Cardiac septum (tissue), 1 donor: ENCODE measurements at regions not wholly inside any gene's neighbourhood (a gene's known extent, or its start where the extent isn't known, plus 50 kb on each side); places are given as distances from the start of the nearest gene placed in this dataset.

Source experiments
- DNase-seq: peaks from one replicate; pipeline ENCODE4 v3.0.0-alpha.2; 2020; ENCODE audit warnings: low spot score
- intact Hi-C: fragments of 100-400 bp; cut with DNase I; formaldehyde crosslinking; loops from one replicate; pipeline ENCODE4 v1.14.0; 2022
- donor health status: DM: no; HTN: no; CAD: no.

DNA sequence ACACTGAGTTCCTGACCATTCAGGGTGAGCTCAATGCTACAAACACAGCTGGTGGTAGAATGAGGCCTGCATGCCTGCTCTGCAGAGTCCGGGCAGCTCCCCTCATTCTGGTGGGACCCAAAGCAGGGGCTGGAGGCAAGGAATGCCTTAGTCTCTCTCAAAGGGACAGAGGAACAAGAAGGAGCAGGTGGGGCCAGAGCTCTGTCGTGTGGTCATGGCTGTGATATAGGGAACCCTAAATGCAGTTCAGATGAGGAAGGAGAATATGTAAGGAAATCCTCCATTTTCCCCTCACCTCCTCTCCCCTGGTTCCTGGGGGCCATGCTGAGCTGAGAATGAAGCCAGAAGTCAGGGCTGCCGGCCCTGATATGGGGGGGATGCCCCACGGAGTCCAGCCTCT, 334.3 kb downstream of the CYP26B1 start:
- intact Hi-C loops, result no loop called here
- DNase-seq, result no peak

DNA sequence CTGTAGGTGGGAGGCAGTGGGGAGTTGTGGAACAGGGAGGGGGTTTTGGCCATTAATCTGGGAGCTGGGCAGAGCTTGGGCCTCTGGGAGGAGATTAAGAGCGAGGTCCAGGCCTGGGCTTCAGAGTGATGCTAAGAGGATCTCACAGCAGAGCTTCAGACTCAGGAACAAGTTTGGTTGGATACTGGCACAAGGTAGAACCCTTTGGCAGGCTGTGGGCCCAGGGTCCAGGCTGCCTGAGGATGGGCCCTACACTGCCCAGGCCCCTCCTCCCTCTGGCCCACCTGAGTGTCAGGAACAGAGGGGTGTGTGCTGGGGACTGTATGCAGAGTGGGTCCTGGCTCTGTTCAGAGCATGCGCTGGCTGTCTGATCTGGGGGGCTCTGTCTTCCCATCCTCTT, 334.9 kb downstream of the CYP26B1 start:
- no peak for DNase-seq
- intact Hi-C loops, result no loop called here

DNA sequence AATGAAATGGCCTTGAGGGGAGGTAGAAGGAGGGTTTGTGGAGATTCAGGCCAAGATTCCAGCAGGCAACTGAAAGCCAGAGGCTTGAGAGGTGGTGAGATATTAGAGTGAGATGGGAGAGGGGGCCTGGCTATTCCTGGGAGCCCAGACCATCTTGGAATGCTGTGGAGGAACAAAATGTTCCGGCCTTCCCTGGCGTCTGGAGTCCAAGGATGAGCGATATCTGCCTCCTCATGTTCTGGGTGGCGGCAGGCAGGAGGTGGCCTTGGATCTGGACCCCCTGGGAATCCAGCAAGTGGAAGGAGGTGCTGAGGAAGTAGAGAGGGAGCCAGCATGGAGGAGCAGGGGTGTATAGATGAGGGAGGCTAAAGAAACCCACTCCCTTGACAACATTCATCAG, 335.9 kb downstream of the CYP26B1 start:
- intact Hi-C loops, result no loop called here
- DNase-seq, result no peak

DNA sequence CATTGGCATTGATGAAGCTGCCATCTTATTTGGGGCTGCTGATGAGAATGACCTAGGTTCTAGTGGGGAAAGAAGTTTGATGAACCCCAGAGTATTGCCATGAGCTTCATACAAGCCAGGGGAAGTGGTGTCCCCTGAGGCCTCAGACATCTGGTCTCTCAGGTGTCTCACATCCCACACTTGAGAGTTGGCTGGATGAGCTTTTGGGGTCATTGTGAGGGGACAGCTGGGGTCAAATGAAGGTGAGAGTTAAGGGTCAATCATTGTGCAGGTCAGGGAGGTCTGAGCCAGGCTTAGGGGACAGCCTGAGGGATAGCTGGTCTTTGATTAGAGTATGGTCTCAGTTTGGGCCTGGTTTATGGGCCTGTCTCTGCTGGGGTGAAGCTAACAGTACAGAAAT, 336.5 kb downstream of the CYP26B1 start:
- no peak for DNase-seq
- intact Hi-C loops, result no loop called here

- intact Hi-C loops, result loop anchor here (10.0 kb wide), 1 partner anchor 777 kb away; no protein-coding TSS in a partner anchor
- peak; percentile 64 for DNase-seq
These were observed 339.8 kb downstream of the CYP26B1 start for GRCh38 chr2:71807581-71808451.

- no peak for DNase-seq
- intact Hi-C loops, result loop anchor here (10.0 kb wide), 1 partner anchor 778 kb away; no protein-coding TSS in a partner anchor
These were observed 341.2 kb downstream of the CYP26B1 start for GRCh38 chr2:71806432-71806831.

DNA sequence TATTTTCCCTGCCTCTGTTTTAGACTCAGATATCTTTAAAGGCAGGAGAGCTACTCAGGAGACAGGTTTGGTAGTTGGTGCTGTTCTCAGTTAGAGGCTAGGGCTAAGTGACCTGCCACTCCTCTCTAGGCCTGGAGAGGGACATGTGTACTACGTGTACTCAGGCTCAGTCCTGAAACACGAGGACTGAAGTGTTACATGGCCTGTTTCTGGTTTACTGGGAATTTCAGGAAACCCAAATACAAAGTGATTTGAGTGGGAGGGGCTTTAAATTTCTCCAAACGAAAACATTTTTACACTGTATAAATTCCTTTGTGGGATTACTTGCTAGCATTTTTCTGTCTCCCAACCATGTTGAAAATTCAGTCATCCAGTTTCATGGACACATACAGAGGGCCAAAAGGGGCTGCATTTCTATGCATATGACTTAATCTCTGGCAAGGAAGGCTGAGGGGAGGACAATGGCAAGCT, 343.3 kb downstream of the CYP26B1 start:
- no peak for DNase-seq
- intact Hi-C loops, result loop anchor here (2.0 to 10.0 kb wide), 4 partner anchors 118 to 943 kb away; no protein-coding TSS in a partner anchor

DNA sequence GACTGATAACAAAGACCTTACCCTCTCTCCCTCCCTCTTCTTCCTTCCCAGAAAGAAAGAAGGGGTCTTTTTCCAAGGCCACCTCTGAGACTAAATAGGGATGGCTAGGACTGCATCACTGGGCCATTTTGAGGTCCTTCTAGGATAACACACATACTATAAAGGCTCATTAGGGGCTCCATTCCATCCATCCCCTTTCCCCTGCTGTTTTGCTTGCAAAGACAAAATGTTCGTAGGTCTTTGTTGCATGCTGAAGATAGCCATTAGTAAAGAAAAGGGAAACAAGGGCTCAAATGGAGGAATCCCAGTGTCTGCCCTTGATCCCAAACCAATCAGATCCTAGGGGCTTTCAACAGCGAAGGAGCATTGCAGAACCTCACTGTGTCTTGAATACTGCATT, 344.3 kb downstream of the CYP26B1 start:
- DNase-seq, result no peak
- intact Hi-C loops, result loop anchor here (2.0 to 10.0 kb wide), 4 partner anchors 119 to 944 kb away; no protein-coding TSS in a partner anchor

DNA sequence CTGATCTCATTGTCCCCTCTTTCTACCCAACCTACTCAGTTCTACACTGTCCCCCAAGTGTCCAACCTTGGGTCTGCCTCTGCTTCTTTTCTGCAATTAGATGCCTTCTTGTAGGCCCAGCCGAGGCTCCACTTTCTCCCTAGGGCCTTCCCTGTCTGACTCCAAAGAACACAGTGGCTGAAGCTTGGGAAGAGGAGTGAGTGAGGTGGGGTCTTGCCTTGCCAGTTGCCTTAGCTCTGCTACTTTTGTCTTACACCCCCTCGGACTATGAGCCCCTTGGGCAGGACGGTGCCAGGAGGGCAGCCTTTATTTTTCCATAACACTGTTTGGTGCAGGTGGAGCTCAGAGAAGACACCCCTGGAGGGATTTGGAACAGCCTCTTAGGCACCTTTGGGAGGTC, 345.1 kb downstream of the CYP26B1 start:
- peak; percentile 33 for DNase-seq

GRCh38 chr2:71801969-71802368, 345.7 kb downstream of the CYP26B1 start:
- no peak for DNase-seq
- intact Hi-C loops, result loop anchor here (2.0 to 10.0 kb wide), 5 partner anchors 120 to 945 kb away; no protein-coding TSS in a partner anchor

More for the DNA sequence above, 345.1 kb downstream of the CYP26B1 start:
- intact Hi-C loops, result loop anchor here (2.0 to 10.0 kb wide), 4 partner anchors 120 to 945 kb away; no protein-coding TSS in a partner anchor

- intact Hi-C loops, result loop anchor here (2.0 to 10.0 kb wide), 4 partner anchors 121 to 946 kb away; no protein-coding TSS in a partner anchor
- no peak for DNase-seq
These were observed 346.1 kb downstream of the CYP26B1 start for GRCh38 chr2:71801556-71801955.

DNA sequence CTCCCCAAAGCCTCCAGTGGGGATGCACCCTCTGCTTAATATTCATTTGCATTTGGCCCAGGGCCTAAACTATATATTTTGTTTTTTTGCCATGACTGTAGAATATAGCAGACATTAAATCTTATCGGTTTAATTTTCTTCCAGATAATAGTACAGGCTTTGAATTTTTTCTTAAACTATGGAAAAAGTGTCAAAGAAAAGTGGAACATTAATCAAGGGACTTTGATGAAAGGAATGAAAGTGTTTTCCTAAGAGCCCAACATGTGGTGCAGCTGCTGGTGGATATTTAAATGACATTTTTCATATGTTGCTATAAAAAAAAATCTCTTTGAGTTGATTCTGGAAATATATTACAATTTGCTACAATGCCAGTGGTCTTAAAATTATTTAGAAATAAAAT, 346.8 kb downstream of the CYP26B1 start:
- no peak for DNase-seq
- intact Hi-C loops, result loop anchor here (2.0 to 10.0 kb wide), 4 partner anchors 121 to 946 kb away; no protein-coding TSS in a partner anchor

GRCh38 chr2:71800106-71800809, 346.9 kb downstream of the DYSF start:
- peak; percentile 68 for DNase-seq
- intact Hi-C loops, result loop anchor here (2.0 to 10.0 kb wide), 4 partner anchors 122 to 947 kb away; no protein-coding TSS in a partner anchor

GRCh38 chr2:71799013-71799575, 345.7 kb downstream of the DYSF start:
- intact Hi-C loops, result loop anchor here (5.0 kb wide), 3 partner anchors 82 to 252 kb away; no protein-coding TSS in a partner anchor

GRCh38 chr2:71798266-71799012, 345.1 kb downstream of the DYSF start:
- intact Hi-C loops, result loop anchor here (5.0 kb wide), 3 partner anchors 81 to 251 kb away; no protein-coding TSS in a partner anchor
- DNase-seq, result peak; percentile 74

More at GRCh38 chr2:71799013-71799575, 345.7 kb downstream of the DYSF start:
- peak; percentile 71 for DNase-seq

GRCh38 chr2:71797035-71797810, 343.9 kb downstream of the DYSF start:
- intact Hi-C loops, result loop anchor here (5.0 kb wide), 3 partner anchors 80 to 250 kb away; no protein-coding TSS in a partner anchor
- peak; percentile 67 for DNase-seq

DNA sequence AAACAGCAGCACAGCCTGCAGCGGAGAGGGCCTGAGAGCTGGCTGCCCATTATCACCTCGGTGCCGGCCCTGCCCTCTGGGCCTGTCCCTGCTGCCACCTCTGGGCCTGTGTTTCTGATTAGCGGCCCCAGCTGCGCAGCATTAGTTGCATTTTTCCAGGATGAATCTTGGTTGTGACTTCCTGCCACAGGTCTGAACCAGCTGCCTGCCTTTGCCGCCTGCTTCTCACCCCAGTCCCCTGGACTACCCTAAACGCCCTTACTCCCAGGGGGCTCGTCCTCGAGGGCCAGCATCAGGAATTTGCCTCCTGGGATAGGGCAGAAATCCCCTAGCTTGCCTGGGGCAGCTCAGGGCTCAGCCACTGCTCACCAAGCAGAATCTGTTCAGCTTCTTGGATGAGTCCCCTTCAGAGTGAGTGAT, 342.8 kb downstream of the DYSF start:
- intact Hi-C loops, result loop anchor here (5.0 kb wide), 3 partner anchors 79 to 249 kb away; no protein-coding TSS in a partner anchor
- peak; percentile 76 for DNase-seq

DNA sequence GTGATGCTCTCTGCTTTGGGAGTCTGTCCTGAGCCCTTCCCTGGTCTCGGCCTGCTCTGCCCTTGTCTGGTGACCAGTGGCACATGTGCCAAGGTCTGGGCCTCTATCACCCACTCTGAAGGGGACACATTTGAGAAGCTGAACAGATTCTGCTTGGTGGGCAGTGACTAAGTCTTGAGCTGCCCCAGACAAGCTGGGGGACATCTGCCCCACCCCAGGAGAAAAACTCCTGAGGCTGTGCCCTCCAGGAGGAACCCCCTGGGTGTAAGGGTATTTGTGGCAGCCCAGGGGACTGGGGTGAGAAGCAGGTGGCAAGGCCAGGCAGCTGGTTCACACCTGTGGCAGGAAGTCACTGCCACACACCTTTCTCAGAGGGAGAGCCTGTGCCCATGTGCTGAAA, 342.1 kb downstream of the DYSF start:
- DNase-seq, result peak; percentile 39
- intact Hi-C loops, result loop anchor here (5.0 kb wide), 3 partner anchors 78 to 248 kb away; no protein-coding TSS in a partner anchor
